HG02642 (cell line): ENCODE measurements at regions not wholly inside any gene's neighbourhood (a gene's known extent, or its start where the extent isn't known, plus 50 kb on each side); places are given as distances from the start of the nearest gene placed in this dataset.

Experiments
- ATAC-seq: cut with Tn5 transposase; IDR thresholded peaks from one replicate; pipeline ENCODE4 v1.9.1; 2021; ENCODE audit warnings: mild to moderate bottlenecking; ENCODE audit not compliant: unreplicated experiment, poor library complexity

GRCh38 chr4:80124246-80125211 lies 51.5 kb upstream of the ANTXR2 start:
- no peak for ATAC-seq
